GM23248 (cell line): ENCODE measurements at regions not wholly inside any gene's neighbourhood (a gene's known extent, or its start where the extent isn't known, plus 50 kb on each side); places are given as distances from the start of the nearest gene placed in this dataset.
A peak's percentile ranks its signal among the peaks of the same experiment; 100 is the strongest.

Experiments
- DNase-seq: peaks from one replicate; pipeline ENCODE4 v3.0.0-alpha.2; 2015
- H2AFZ ChIP-seq: fragments of 200-600 bp; sonication (generic); 2 replicates; pipeline ENCODE4 v1.6.1; 2016; ENCODE audit warnings: antibody characterized with exemption
- H3F3A ChIP-seq: fragments of 200-600 bp; sonication (generic); 2 replicates; pipeline ENCODE4 v1.6.1; 2016; ENCODE audit warnings: mild to moderate bottlenecking, antibody characterized with exemption, mixed run types; ENCODE audit not compliant: insufficient read depth
- H3K27ac ChIP-seq: fragments of 200-600 bp; sonication (generic); 2 replicates; pipeline ENCODE4 v1.5.1; 2016; ENCODE audit warnings: mild to moderate bottlenecking
- H3K27me3 ChIP-seq: fragments of 200-600 bp; sonication (generic); replicated peaks from 2 replicates; pipeline ENCODE4 v1.6.1; 2016; ENCODE audit warnings: mild to moderate bottlenecking; ENCODE audit not compliant: insufficient read depth
- H3K36me3 ChIP-seq: fragments of 200-600 bp; sonication (generic); 2 replicates; pipeline ENCODE4 v1.6.1; 2016; ENCODE audit warnings: low read depth, mild to moderate bottlenecking
- H3K4me1 ChIP-seq: fragments of 200-600 bp; sonication (generic); 2 replicates; pipeline ENCODE4 v1.6.1; 2016; ENCODE audit warnings: mild to moderate bottlenecking; ENCODE audit not compliant: insufficient read depth
- H3K4me2 ChIP-seq: fragments of 200-600 bp; sonication (generic); one replicate; pipeline ENCODE4 v1.6.1; 2016; ENCODE audit warnings: mild to moderate bottlenecking; ENCODE audit not compliant: unreplicated experiment
- H3K4me3 ChIP-seq: fragments of 200-600 bp; sonication (generic); 2 replicates; pipeline ENCODE4 v1.5.1; 2016; ENCODE audit warnings: mild to moderate bottlenecking
- H3K79me2 ChIP-seq: fragments of 200-600 bp; sonication (generic); 2 replicates; pipeline ENCODE4 v1.6.1; 2016; ENCODE audit warnings: mild to moderate bottlenecking; ENCODE audit not compliant: insufficient read depth
- H3K9ac ChIP-seq: fragments of 200-600 bp; sonication (generic); 2 replicates; pipeline ENCODE4 v1.6.1; 2016; ENCODE audit warnings: mild to moderate bottlenecking
- H3K9me2 ChIP-seq: fragments of 200-600 bp; sonication (generic); 2 replicates; pipeline ENCODE4 v1.6.1; 2016; ENCODE audit warnings: mixed run types, mild to moderate bottlenecking, moderate library complexity; ENCODE audit not compliant: insufficient read depth
- H3K9me3 ChIP-seq: fragments of 200-600 bp; sonication (generic); one replicate; pipeline ENCODE4 v1.6.1; 2017; ENCODE audit warnings: low read depth
- H4K20me1 ChIP-seq: fragments of 200-600 bp; sonication (generic); 2 replicates; pipeline ENCODE4 v1.6.0; 2016; ENCODE audit not compliant: insufficient read depth
- EZH2 ChIP-seq: fragments of 200-600 bp; sonication (generic); IDR thresholded peaks from 2 replicates; pipeline ENCODE4 v1.6.1; 2018; ENCODE audit warnings: antibody characterized with exemption, mild to moderate bottlenecking; ENCODE audit not compliant: insufficient read depth, poor library complexity, severe bottlenecking
- EZH2phosphoT487 ChIP-seq: fragments of 200-600 bp; sonication (generic); IDR thresholded peaks from 2 replicates; pipeline ENCODE4 v1.6.1; 2018; ENCODE audit warnings: antibody characterized with exemption, moderate library complexity, mild to moderate bottlenecking, low read depth; ENCODE audit not compliant: insufficient read depth
- WGBS, 2 experiments: methylation state at CpG; one replicate each; pipeline ENCODE4 v1.1.6; 2015 to 2017; ENCODE audit warnings: low lambda C conversion rate in 2 of 2, low coverage in 1 of 2; ENCODE audit errors: missing lambda C conversion rate in 2 of 2; 5-methylcytosine and 5-hydroxymethylcytosine counted together
- in situ Hi-C: fragments of 300-500 bp; cut with MboI; formaldehyde crosslinking; loops from 2 replicates; pipeline ENCODE4 v1.15.0; 2020

- peaks cover 4% of the 10 kb centered on the region; the same call in 1 of the 2 replicates for H3F3A ChIP-seq
- no peaks in the 10 kb centered on the region for H3K79me2 ChIP-seq
- H3K4me2 ChIP-seq, result no peak overlapping the region
- no peak overlapping the region for H2AFZ ChIP-seq
- H3K36me3 ChIP-seq, result no peaks in the 10 kb centered on the region
- DNase-seq, result no peak
- no peaks in the 10 kb centered on the region for H3K27me3 ChIP-seq
- peaks cover 20% of the 10 kb centered on the region; the same call in 1 of the 2 replicates for H3K4me1 ChIP-seq
- no peaks in the 10 kb centered on the region for H4K20me1 ChIP-seq
- H3K9me3 ChIP-seq, result no peaks in the 10 kb centered on the region
- in situ Hi-C loops, result loop anchor here (25.0 kb wide), 1 partner anchor 184 kb away; no protein-coding TSS in a partner anchor
- no peak overlapping the region for H3K4me3 ChIP-seq
- H3K9me2 ChIP-seq, result no peaks in the 10 kb centered on the region
- no peak overlapping the region for H3K27ac ChIP-seq
- H3K9ac ChIP-seq, result no peak overlapping the region
- TF ChIP-seq EZH2phosphoT487 (no peak), EZH2 (no peak)
Measured at GRCh38 chrX:40928076-40928475, 157.2 kb upstream of the USP9X start.

GRCh38 chrX:40931921-40932320 lies 153.3 kb upstream of the USP9X start:
- Histone ChIP-seq H3K36me3 (no peaks in the 10 kb centered on the region), H3K4me3 (no peak overlapping the region), H3K27me3 (no peaks in the 10 kb centered on the region), H3K9me2 (no peaks in the 10 kb centered on the region), H3K9me3 (no peaks in the 10 kb centered on the region), H2AFZ (no peak overlapping the region), H3K4me1 (peaks cover 23% of the 10 kb centered on the region), H3K4me2 (no peak overlapping the region), H3K79me2 (no peaks in the 10 kb centered on the region), H4K20me1 (no peaks in the 10 kb centered on the region), H3K27ac (no peak overlapping the region), H3F3A (peaks cover 19% of the 10 kb centered on the region), H3K9ac (no peak overlapping the region)
- no peak for TF ChIP-seq EZH2phosphoT487
- no peak for TF ChIP-seq EZH2
- peak; percentile 31 for DNase-seq
- WGBS, 2 experiments, result 100% methylated on average over 2 of the region's 2 CpGs
- in situ Hi-C loops, result loop anchor here (25.0 kb wide), 1 partner anchor 180 kb away; no protein-coding TSS in a partner anchor

GRCh38 chrX:40933132-40933705 lies 152.0 kb upstream of the USP9X start:
- H3K4me3 ChIP-seq, result peak overlapping the region; percentile 69
- TF ChIP-seq EZH2phosphoT487 (no peak), EZH2 (no peak)
- no peaks in the 10 kb centered on the region for H3K79me2 ChIP-seq
- peak overlapping the region; percentile 72 for H3K4me2 ChIP-seq
- WGBS, 2 experiments, result 4% methylated on average over 5 to 7 of the region's 7 CpGs
- peak overlapping the region; percentile 76 for H3K9ac ChIP-seq
- H3K9me3 ChIP-seq, result no peaks in the 10 kb centered on the region
- H4K20me1 ChIP-seq, result no peaks in the 10 kb centered on the region
- peak; percentile 55 for DNase-seq
- peak overlapping the region; percentile 43 for H2AFZ ChIP-seq
- no peaks in the 10 kb centered on the region for H3K27me3 ChIP-seq
- H3K9me2 ChIP-seq, result no peaks in the 10 kb centered on the region
- in situ Hi-C loops, result loop anchor here (25.0 kb wide), 1 partner anchor 179 kb away; no protein-coding TSS in a partner anchor
- H3K36me3 ChIP-seq, result no peaks in the 10 kb centered on the region
- H3K4me1 ChIP-seq, result peaks cover 15% of the 10 kb centered on the region
- peak overlapping the region; percentile 92 for H3K27ac ChIP-seq
- H3F3A ChIP-seq, result peaks cover 19% of the 10 kb centered on the region

- Histone ChIP-seq H3K79me2 (no peaks in the 10 kb centered on the region), H3K4me1 (peaks cover 17% of the 10 kb centered on the region), H2AFZ (peak overlapping the region; percentile 43), H3K27ac (peak overlapping the region; percentile 92), H3K9ac (peak overlapping the region; percentile 76), H3K4me3 (peak overlapping the region; percentile 69), H3K27me3 (no peaks in the 10 kb centered on the region), H3K9me3 (no peaks in the 10 kb centered on the region), H3K4me2 (peak overlapping the region; percentile 72), H3K9me2 (no peaks in the 10 kb centered on the region), H4K20me1 (no peaks in the 10 kb centered on the region), H3K36me3 (no peaks in the 10 kb centered on the region), H3F3A (peaks cover 19% of the 10 kb centered on the region)
- DNase-seq, result peak; percentile 61
- no peak for TF ChIP-seq EZH2
- no peak for TF ChIP-seq EZH2phosphoT487
- 1 to 11% methylated on average over 5 of the region's 5 CpGs for WGBS, 2 experiments
- in situ Hi-C loops, result loop anchor here (25.0 kb wide), 1 partner anchor 178 kb away; no protein-coding TSS in a partner anchor
Measured at GRCh38 chrX:40933706-40934425, 151.4 kb upstream of the USP9X start.
